Sigmoid colon (tissue), 4 donors: ENCODE measurements at regions not wholly inside any gene's neighbourhood (a gene's known extent, or its start where the extent isn't known, plus 50 kb on each side); places are given as distances from the start of the nearest gene placed in this dataset.

Experiments used
- CTCF ChIP-seq, 4 experiments: fragments of 450-650 bp in 3 of 4; fragments of 200-600 bp in 1 of 4; IDR thresholded peaks; one replicate each; pipeline ENCODE4 v1.5.1; 2016 to 2019; ENCODE audit warnings: antibody characterized with exemption in 4 of 4, mild to moderate bottlenecking in 3 of 4, moderate library complexity in 2 of 4
- EP300 ChIP-seq, 4 donors: sonication (generic); formaldehyde crosslinking; IDR thresholded peaks; one replicate each; pipeline ENCODE4 v1.6.1; 2017; ENCODE audit warnings: antibody characterized with exemption in 4 of 4
- POLR2A ChIP-seq, 2 donors: fragments of 450-650 bp; IDR thresholded peaks; one replicate each; pipeline ENCODE4 v1.6.1; 2016; ENCODE audit warnings: antibody characterized with exemption in 2 of 2, mild to moderate bottlenecking in 2 of 2, moderate library complexity in 2 of 2

- TF ChIP-seq CTCF (IDR thresholded peaks at IDR 0.05) (no peak), POLR2A (IDR thresholded peaks at IDR 0.05) (no peak), EP300 (IDR thresholded peaks at IDR 0.05) (no peak)
These were observed 443.4 kb upstream of the TRPC7 start for GRCh38 chr5:136808756-136809155.
